AG04449 (cell line): ENCODE measurements at regions not wholly inside any gene's neighbourhood (a gene's known extent, or its start where the extent isn't known, plus 50 kb on each side); places are given as distances from the start of the nearest gene placed in this dataset.
"Not testable (repeated sequence)": the region's sequence is repeated elsewhere in the genome, so short reads cannot be mapped to it uniquely, and the experiment has no call there.

Experiments used
- CTCF ChIA-PET: fragments of 350-600 bp; formaldehyde crosslinking; extraction: SDS; loops from one replicate; lab custom pipeline; 2021; ENCODE audit warnings: antibody characterized with exemption; lab: Yijun Ruan, JAX
- POLR2A ChIA-PET: fragments of 400-600, 350-600 bp; formaldehyde crosslinking; extraction: SDS; loops from one replicate; lab custom pipeline; 2020; ENCODE audit warnings: antibody characterized with exemption, inconsistent platforms; lab: Yijun Ruan, JAX
- DNase-seq: peaks from one replicate; pipeline ENCODE4 v3.0.0-alpha.2; 2010; ENCODE audit warnings: low read depth, low spot score
- H3K4me3 ChIP-seq: 2 replicates; pipeline ENCODE4 v1.5.1; 2011; ENCODE audit warnings: low read depth, mild to moderate bottlenecking, control low read depth, low read length
- TF ChIP-seq, protein P1 (sequence below): IDR thresholded peaks from one replicate; pipeline ENCODE4 v1.5.1; 2011; ENCODE audit warnings: mild to moderate bottlenecking, moderate library complexity, low read length, control low read depth, inconsistent platforms; ENCODE audit not compliant: insufficient read depth; ENCODE audit errors: missing control alignments

DNA sequence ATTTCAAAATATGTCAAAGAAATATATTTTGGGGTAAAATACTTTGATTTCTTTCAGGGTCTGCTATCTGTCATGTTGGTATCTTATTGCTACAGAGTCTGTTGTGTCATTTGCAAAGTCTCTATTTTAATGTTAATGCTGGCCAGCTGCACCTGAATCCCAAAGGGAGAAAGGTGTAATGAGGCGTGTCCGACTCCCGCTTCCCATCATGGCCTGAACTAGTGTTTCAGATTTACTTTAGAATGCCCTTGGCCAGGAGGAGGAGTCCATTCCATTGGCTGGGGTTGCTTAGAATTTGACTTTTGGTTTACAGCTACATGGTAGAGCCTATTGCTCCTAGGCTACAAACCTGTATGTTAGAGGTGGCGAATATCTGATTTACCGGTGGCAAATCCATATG lies 69.3 kb downstream of the FAM50B start:
- ChIA-PET POLR2A (no interaction called here), CTCF (interaction anchor here (0.9 to 1.2 kb wide), 2 partner anchors 15 to 59 kb away, joined by 3 to 5 read pairs; no protein-coding TSS in a partner anchor)
- TF ChIP-seq, protein P1, sequence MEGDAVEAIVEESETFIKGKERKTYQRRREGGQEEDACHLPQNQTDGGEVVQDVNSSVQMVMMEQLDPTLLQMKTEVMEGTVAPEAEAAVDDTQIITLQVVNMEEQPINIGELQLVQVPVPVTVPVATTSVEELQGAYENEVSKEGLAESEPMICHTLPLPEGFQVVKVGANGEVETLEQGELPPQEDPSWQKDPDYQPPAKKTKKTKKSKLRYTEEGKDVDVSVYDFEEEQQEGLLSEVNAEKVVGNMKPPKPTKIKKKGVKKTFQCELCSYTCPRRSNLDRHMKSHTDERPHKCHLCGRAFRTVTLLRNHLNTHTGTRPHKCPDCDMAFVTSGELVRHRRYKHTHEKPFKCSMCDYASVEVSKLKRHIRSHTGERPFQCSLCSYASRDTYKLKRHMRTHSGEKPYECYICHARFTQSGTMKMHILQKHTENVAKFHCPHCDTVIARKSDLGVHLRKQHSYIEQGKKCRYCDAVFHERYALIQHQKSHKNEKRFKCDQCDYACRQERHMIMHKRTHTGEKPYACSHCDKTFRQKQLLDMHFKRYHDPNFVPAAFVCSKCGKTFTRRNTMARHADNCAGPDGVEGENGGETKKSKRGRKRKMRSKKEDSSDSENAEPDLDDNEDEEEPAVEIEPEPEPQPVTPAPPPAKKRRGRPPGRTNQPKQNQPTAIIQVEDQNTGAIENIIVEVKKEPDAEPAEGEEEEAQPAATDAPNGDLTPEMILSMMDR = no peak
- H3K4me3 ChIP-seq = no peak overlapping the region
- DNase-seq = no peak

DNA sequence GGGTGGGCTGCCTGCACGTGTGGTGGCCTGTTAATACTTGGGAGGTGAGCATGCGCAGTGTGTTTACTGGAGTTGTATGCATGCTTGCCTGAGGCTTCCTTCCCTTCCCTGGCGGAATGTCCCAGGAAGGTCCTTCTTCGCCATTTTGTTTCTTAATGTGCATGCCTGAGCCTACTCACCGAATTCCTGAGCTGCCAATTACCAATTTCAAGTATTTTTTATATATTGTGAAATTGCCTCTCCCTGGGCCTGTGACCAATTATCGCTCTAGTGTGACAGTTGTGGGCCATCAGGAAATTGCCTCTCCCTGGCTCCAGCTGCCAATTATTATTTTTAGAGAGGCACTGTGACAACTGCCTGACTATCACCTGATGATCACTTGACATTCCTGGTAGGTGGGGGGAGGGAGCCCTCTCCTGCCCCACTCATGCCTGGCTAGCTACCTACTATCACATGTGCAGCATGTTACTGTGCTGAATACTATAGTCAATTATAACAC lies 70.0 kb downstream of the FAM50B start:
- DNase-seq = peak; percentile 46
- CTCF ChIA-PET = interaction anchor here (0.9 to 1.3 kb wide), 4 partner anchors 14 to 70 kb away, joined by 3 to 5 read pairs (median 4); no protein-coding TSS in a partner anchor
- POLR2A ChIA-PET = no interaction called here

DNA sequence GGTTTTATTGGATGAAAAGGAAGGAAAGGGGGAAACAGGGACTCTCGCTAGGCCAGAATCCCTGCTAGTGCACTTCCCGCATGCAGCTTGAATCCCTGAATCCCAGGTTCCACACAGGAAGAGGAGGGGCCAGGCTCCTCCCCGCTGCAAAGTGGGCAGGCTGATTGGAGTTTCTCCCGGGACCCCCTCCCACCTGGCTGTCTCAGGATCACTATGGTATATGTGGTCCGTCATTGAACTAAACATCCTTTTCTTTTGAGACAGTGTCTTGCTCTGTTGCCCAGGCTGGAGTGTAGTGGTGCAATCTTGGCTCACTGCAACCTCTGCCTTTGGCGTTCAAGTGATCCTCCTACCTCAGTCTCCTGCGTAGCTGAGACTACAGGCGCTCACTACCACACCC lies 70.7 kb downstream of the FAM50B start:
- no peak for DNase-seq
- ChIA-PET CTCF (interaction anchor here (0.9 to 1.3 kb wide), 3 partner anchors 13 to 71 kb away, joined by 3 to 5 read pairs (median 4); no protein-coding TSS in a partner anchor), POLR2A (no interaction called here)
- H3K4me3 ChIP-seq = no peak overlapping the region
- TF ChIP-seq, protein P1 = no peak

More for the DNA sequence above, 70.0 kb downstream of the FAM50B start:
- no peak overlapping the region for H3K4me3 ChIP-seq
- TF ChIP-seq, protein P1 = no peak

DNA sequence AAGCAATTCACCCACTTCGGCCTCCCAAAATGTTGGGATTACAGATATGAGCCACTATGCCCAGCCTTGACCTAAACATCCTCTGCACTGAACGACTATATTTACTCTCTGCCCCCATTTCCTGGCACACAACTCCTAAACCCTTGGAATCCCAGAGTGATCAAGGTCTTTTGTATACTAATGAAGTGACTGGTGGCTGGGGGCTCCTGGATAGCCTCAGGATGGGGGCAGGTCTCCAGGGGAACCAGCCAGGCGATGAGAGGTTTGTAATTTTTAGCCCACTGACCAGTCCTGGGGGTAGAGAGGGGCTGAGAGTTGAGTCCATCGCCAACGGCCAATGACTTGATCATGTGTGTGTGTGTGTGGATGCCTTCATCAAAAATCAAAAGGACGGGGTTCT lies 71.1 kb downstream of the FAM50B start:
- no peak for DNase-seq
- POLR2A ChIA-PET = no interaction called here
- CTCF ChIA-PET = interaction anchor here (1.3 kb wide), 1 partner anchor 58 kb away, joined by 4 read pairs; no protein-coding TSS in a partner anchor
- no peak overlapping the region for H3K4me3 ChIP-seq
- TF ChIP-seq, protein P1 = no peak

DNA sequence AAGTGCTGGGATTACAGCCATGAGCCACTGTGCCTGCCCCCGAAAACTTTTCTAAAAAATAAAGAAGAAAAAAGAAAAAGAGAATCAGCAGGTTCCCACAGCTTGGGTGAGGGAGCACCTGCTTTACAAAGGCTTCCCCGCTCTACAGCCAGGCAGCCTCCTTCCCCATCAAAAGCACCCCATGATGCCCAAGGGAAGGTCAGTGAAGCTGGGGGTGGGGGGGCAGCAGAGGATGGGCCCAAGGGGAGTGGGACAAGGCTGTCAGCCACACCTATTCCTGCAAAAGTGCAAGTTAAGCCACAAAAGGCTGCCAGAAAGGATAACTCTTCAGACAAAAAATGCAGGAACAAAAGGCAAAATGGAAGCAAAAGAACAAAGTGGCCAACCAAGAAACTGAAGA lies 72.5 kb downstream of the FAM50B start:
- no peak overlapping the region for H3K4me3 ChIP-seq
- ChIA-PET POLR2A (no interaction called here), CTCF (interaction anchor here (2.0 kb wide), 1 partner anchor 11 kb away, joined by 9 read pairs; no protein-coding TSS in a partner anchor)
- TF ChIP-seq, protein P1 = no peak
- DNase-seq = no peak

DNA sequence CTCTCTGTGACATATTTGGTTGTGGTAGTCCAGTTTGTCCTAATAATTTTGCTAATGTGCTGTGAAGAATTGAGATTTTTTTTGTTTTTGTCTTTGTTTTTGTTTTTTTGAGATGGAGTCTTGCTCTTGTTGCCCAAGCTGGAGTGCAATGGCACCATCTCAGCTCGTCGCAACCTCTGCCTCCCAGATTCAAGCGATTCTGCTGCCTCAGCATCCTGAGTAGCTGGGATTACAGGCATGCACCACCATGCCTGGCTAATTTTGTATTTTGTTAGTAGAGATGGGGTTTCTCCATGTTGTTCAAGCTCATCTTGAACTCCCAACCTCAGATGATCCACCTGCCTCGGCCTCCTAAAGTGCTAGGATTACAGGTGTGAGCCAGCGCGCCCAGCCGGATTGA lies 73.4 kb downstream of the FAM50B start:
- H3K4me3 ChIP-seq, POLR2A ChIA-PET, DNase-seq: not testable (repeated sequence)
- CTCF ChIA-PET = interaction anchor here (1.2 to 2.0 kb wide), 2 partner anchors 10 to 173 kb away, joined by 4 to 9 read pairs; no protein-coding TSS in a partner anchor

DNA sequence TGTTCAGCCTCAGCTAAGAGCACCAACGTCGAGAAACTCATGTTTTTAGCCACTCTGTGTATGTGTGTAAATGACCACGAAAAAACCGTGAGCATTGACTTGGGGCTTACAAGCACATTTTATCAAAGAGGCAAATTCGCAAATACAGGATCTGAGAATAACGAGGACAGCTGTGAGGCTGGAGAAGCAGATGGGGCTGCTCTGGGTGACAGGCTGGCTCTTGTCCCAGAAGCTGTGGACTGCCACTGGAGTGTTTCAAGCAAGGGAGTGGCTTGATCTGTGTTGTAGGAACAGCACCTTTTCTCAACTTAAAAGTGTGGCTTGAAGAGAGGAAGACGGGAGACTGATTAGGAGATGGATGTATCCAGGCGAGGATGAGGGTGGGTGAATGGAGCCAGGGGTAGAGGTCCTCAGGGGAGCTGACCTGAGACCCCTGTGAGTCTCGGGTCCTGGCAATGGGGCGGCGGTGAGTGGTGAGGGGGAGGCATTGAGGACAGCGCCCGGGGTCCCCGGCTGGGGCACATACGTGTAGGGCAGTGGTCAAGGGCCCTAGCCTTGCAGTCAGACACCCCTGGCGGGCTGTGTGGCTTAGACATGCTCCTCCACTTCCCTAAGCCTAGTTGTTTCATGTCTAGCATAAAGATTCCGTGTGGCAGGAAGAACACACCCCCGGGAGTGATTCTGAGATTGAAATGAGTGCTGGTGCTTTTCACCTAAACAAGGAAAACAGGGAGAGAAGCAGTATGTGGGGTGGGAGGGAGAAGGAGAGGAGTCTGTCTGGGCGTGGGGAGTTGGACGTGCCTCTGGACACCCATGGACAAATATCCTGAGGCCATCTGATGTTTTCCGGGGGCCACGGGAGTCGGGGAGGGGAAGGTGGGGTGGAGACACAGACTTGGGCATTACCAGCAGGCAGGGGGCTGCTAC lies 76.3 kb downstream of the FAM50B start:
- H3K4me3 ChIP-seq, DNase-seq, POLR2A ChIA-PET: not testable (repeated sequence)
- CTCF ChIA-PET = interaction anchor here (1.0 kb wide), 1 partner anchor 77 kb away, joined by 3 read pairs; the partner anchor contains the start of gene FAM50B
